GM19239 (cell line): ENCODE measurements at regions not wholly inside any gene's neighbourhood (a gene's known extent, or its start where the extent isn't known, plus 50 kb on each side); places are given as distances from the start of the nearest gene placed in this dataset.
"Not testable (repeated sequence)": the region's sequence is repeated elsewhere in the genome, so short reads cannot be mapped to it uniquely, and the experiment has no call there.

Experiments used
- DNase-seq: peaks from one replicate; pipeline ENCODE4 v3.0.0; 2011; ENCODE audit warnings: low spot score; ENCODE audit not compliant: insufficient read length
- FAIRE-seq: peaks from 2 replicates; lab custom pipeline; 2011; peaks lifted over from hg19 to GRCh38; lab: Jason Lieb, UNC

DNA sequence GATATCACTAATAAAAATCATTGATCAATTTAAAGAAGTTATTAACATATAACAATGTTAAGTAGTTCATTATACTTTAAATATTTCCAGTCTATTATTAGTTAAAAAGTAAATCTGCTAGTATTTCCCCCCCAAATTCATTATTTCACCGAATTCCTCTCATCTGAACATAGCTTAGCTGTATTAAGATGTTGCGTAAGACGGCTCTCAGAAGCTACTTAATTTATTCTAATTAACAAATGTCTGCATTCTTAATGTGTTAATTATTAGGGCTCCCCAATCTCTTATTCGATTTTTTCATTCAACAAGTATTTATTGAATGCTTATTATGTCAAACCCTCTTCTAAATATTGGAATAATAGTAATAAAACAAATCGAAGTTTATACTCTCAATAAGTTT lies 290.7 kb downstream of the TRIML1 start:
- DNase-seq (no peak), FAIRE-seq (no peak)

GRCh38 chr4:188430384-188430783 lies 291.1 kb downstream of the TRIML1 start:
- DNase-seq, result no peak
- FAIRE-seq, result no peak

DNA sequence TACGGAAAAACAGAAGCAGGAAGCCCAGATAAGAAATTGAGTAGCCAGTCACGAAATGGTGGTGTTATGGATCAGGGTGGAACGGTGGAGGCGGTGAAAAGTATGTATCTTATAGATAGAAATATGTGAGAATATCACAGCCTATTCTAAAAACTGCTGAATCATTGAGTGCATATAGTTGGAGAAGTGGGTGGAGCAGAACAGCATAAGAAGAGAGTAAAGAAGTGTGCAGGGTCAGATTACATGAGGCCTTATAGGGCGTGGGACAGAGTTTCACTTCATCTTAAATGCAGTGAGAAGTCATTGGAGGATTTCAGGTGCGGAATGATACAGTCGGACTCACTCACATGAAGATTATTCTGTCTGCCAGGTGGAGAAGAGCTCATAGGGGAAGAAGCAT lies 293.1 kb downstream of the TRIML1 start:
- DNase-seq, result no peak
- FAIRE-seq, result no peak

GRCh38 chr4:188433741-188434315 lies 294.6 kb downstream of the TRIML1 start:
- FAIRE-seq (no peak), DNase-seq (no peak)

DNA sequence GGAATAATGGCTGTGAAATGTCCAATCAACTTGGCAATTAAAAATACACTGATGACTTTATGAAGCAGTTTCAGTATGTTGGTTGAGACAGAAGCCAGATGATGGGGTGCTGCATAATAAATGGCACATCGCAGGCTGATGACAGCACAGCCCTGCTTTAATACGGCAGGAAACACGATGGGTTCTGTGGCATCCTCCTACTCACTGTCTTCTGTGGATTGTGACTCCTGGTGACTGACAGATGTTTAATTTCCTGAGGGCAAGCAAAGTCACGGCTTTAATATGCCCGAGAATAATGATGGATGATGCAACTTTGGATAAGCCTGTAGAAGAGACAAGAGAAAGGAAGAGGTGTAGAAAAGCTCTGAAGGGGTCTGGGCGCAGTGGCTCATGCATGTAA lies 295.4 kb downstream of the TRIML1 start:
- no peak for FAIRE-seq
- no peak for DNase-seq

DNA sequence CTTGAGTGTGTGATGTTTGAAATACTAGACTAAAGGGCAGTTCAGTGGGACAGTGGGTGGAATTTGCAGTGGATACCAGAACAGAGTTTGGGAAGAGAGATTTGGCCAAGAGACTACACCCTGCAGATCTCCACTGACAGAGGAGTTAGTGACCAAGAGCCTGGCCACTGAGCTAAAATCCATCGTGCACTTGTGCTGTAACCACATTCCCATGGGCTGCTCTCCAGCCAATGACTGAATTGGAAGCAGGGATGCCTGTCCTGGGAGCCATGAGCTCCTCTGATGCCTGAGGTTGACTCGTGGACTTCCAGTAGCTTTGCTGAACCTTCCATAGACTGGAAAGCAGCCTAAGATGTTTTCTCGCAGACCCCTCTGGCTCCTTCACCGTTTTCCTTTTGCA lies 296.1 kb downstream of the TRIML1 start:
- DNase-seq, result no peak
- FAIRE-seq, result no peak

- FAIRE-seq, result no peak
- no peak for DNase-seq
Measured at GRCh38 chr4:188437535-188437934, 298.3 kb downstream of the TRIML1 start.

GRCh38 chr4:188438391-188438824 lies 299.2 kb downstream of the TRIML1 start:
- not testable (repeated sequence) for FAIRE-seq, DNase-seq

- DNase-seq, result no peak
- no peak for FAIRE-seq
Measured at GRCh38 chr4:188439641-188440311, 300.5 kb downstream of the TRIML1 start.

DNA sequence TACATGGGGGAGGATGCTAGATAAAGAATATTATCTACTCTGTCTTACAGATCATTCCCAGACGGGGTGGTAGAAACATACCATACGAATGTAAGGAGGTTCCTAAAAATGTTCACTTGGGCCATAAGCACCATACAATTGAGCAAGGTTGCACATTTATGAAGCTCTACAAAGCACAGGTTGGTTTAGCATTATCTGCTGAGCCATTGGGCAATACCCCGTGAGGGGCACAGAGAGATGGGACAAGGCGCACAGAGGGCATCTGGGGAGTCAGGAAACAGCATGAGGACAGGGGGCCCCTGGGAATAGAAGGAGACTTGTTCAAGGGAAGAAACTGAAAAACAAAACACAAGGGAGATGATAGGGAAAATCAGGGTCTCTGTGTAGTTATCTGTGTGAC lies 305.3 kb downstream of the TRIML1 start:
- FAIRE-seq, result no peak
- no peak for DNase-seq

GRCh38 chr4:188448996-188449395 lies 309.8 kb downstream of the TRIML1 start:
- DNase-seq, FAIRE-seq: not testable (repeated sequence)

DNA sequence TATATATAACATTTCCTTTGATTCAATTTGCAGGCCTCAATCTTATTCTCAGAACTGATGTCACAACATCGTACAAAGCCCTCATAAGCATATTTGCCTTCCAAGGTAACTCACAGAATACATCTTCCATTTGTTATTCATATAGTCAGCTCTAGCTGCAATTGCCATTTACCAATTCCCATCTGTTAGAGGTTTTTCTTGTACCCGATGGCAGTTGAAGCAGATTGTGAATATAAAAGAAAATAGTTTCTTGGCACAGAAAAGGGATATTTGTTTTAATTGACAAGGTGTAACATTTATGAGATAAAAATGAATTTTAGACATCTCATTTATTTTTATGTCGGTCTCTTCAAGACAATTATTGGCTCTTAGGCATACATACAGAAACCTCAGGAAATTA lies 311.3 kb downstream of the TRIML1 start:
- FAIRE-seq (no peak), DNase-seq (no peak)

DNA sequence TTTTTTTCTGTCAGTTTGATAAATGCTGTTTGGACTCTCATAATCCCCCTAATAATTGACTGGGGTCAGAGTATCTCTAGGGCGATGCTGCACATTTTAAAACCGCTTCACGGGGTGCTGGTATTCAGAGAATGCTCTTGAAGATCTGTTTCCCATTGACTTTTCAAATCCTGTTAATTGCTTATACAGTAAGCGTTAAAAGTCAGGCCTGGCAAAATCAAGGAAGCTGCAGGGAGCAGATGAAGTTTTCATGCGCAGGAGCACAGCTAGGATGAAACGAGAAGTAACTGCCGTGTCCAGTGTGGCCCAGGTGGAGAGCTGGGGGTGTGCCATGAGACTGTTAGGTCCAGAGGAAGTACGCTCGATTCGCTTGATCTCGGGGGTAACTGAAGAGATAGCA lies 312.9 kb downstream of the TRIML1 start:
- DNase-seq, result no peak
- FAIRE-seq, result no peak

GRCh38 chr4:188454575-188454974 lies 315.3 kb downstream of the TRIML1 start:
- no peak for DNase-seq
- FAIRE-seq, result no peak

DNA sequence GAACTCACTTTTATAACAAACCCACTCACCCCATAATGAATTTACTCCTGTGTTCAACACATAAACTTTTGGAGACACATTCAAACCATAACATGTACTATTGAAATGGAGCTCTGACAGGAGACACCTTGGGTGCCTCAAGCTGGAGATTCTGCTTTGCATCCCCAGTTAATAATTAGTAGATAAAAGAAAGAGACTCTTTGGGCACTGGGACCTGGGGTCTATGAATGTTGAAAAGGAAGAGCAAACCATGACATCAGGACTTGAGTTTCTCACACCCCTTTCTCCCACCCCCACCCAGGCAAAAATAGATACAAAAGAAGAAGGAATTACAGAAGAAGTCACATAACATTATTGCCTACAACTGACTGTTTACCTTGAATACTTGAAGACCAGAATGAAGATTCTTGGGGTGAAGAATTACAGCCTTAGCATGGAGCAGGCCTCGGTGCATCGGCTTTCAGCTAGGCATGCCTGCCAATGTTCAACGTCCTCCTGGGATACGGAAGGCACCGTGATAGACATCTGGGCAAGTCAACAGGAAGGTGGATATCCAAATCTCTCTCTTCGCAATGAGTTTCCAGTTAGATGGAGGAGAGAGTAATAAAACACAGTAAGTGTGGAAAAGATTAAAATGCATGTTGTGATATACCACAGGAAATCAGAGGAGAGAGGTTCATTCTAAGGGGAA lies 316.0 kb downstream of the TRIML1 start:
- FAIRE-seq (no peak), DNase-seq (no peak)

- no peak for FAIRE-seq
- no peak for DNase-seq
Measured at GRCh38 chr4:188459381-188459780, 320.1 kb downstream of the TRIML1 start.

- no peak for DNase-seq
- no peak for FAIRE-seq
Measured at GRCh38 chr4:188463909-188464308, 324.7 kb downstream of the TRIML1 start.

DNA sequence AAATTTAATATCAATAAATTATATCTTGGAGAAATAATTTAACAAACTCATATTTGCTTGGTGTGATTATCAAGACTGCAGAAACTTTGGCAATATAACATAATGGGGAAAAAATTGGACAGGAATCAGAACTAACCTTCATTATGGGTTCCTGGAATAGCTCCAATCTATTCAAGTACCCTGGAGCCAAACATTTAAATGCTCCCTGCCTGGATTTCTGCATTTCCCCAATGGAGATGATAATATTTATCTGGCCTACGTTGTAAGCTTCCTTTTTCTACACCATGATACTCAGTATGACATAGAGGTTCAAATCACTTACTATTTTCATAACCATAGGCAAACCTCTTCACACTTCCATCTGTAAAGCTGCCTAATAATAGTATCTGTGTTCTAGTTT lies 326.8 kb downstream of the TRIML1 start:
- FAIRE-seq (no peak), DNase-seq (no peak)

GRCh38 chr4:188484256-188484655 lies 345.0 kb downstream of the TRIML1 start:
- FAIRE-seq (no peak), DNase-seq (no peak)

GRCh38 chr4:188485906-188486305 lies 346.7 kb downstream of the TRIML1 start:
- FAIRE-seq, result no peak

GRCh38 chr4:188492886-188493285 lies 353.6 kb downstream of the TRIML1 start:
- DNase-seq, result no peak
- no peak for FAIRE-seq

More at GRCh38 chr4:188485906-188486305, 346.7 kb downstream of the TRIML1 start:
- DNase-seq, result no peak
